Activated T-helper 1 cell treated with anti-CD3 and anti-CD28 coated beads, Interleukin-2, amount 50 U/mL, for 16 hours (primary cell): ENCODE measurements at regions not wholly inside any gene's neighbourhood (a gene's known extent, or its start where the extent isn't known, plus 50 kb on each side); places are given as distances from the start of the nearest gene placed in this dataset.

ENCODE experiments used
- DNase-seq, 2 donors: peaks; one replicate each; pipeline ENCODE4 v3.0.0-alpha.2; 2020; ENCODE audit warnings: low read depth in 1 of 2, low spot score in 1 of 2

DNA sequence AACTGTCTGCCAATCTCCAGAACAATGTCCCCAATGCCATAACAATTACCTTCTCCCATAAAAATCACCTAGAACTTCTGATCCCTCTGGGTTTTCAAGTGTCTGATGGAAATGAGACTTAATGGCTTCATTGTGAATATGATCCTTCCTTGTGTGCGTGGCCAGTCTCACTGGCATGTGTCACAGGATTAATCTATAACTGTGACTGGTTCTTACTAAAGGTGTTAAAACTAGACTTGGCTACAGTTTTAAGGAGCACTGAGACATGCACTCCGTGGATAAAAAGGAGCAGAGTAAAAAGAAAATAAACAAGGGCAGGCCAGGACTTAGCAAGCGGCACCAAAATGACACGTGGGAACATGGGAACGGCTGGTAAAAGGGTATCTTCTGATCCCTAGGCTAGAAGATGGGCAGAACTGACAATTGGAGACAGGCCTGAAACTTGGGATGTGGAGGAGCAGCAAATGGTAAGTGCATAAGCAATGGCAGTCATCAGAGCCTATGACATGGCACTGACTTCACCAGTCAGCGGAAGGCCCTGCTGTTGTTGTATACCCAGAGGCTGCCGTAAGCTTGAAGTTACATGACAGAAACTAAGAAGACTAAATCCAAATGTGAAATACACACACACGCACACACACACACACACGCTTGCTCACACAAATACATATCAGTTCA lies 256.6 kb upstream of the NOCT start:
- DNase-seq = no peak

- DNase-seq = no peak
These were observed 257.4 kb upstream of the NOCT start for GRCh38 chr4:138758196-138758595.

DNA sequence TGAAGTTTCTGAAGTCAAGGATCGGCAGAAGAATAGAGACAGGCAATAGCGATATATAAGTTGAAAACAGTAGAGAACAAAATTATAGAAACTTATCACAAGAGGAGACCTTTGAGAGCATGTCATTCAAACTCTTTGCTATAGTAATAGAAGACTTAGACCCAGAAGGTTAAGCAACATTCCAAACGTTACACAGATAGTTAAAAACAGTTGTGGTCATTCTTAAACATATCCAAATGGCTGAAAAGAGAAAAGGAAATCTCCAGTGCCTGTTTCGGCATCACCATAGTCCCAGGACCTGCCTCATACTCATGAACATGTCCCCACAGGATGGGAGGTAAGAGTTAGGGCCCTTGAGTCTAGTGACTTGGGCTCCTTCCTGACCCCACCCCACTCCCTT lies 258.1 kb upstream of the NOCT start:
- no peak for DNase-seq

- DNase-seq = no peak
These were observed 259.1 kb upstream of the NOCT start for GRCh38 chr4:138756519-138756918.

DNA sequence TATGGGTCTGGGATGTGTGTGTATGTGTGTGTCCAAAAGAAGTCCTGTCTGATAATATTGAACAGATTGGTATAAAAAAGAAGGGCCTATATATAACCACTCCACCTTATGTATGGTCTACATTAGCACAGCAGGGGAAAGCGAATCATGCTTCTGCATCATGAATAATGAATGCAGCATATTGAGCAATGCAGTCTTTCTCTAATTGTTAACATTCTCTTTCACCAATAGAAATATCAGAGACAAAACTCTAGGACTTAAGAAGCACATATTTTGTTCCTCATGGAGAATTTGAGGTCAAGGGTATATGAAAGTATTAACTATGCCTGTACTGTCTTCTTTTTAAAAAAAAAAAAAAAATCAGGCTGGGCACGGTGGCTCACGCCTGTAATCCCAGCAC lies 264.3 kb upstream of the NOCT start:
- DNase-seq = no peak

- DNase-seq = no peak
These were observed 266.3 kb upstream of the NOCT start for GRCh38 chr4:138749303-138749702.

- DNase-seq = no peak
These were observed 273.7 kb upstream of the NOCT start for GRCh38 chr4:138741766-138742377.

- DNase-seq = no peak
These were observed 274.5 kb upstream of the NOCT start for GRCh38 chr4:138740816-138741745.

DNA sequence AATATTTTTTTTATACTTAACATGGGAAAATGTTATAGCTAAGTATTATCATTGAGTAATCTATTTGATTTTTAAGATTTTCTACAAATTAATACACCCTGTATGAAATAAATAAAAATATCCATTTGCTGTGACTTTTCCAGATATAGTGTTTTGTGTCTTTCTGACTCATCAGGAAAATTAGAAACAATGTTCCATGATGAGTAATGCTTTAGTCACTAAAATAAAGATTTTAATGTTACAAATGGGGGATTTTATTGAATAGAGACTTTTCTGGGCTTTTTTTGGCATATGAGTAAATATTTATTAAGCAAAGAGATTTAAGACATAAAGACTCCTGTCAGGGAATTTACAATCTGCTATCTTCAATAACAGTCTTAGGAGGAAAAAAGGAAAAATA lies 279.2 kb upstream of the NOCT start:
- DNase-seq = no peak

GRCh38 chr4:138734746-138735145 lies 280.8 kb upstream of the NOCT start:
- no peak for DNase-seq

GRCh38 chr4:138728566-138728965 lies 287.0 kb upstream of the NOCT start:
- no peak for DNase-seq

- DNase-seq = no peak
These were observed 287.9 kb upstream of the NOCT start for GRCh38 chr4:138727731-138728130.

GRCh38 chr4:138724530-138724929 lies 291.1 kb upstream of the NOCT start:
- DNase-seq = no peak

GRCh38 chr4:138716559-138717335 lies 298.8 kb upstream of the NOCT start:
- DNase-seq = no peak

GRCh38 chr4:138710297-138710696 lies 305.3 kb upstream of the NOCT start:
- DNase-seq = no peak

- no peak for DNase-seq
These were observed 305.7 kb upstream of the NOCT start for GRCh38 chr4:138709859-138710258.

GRCh38 chr4:138707746-138708677 lies 307.6 kb upstream of the NOCT start:
- no peak for DNase-seq

- no peak for DNase-seq
These were observed 309.4 kb upstream of the NOCT start for GRCh38 chr4:138706201-138706600.

DNA sequence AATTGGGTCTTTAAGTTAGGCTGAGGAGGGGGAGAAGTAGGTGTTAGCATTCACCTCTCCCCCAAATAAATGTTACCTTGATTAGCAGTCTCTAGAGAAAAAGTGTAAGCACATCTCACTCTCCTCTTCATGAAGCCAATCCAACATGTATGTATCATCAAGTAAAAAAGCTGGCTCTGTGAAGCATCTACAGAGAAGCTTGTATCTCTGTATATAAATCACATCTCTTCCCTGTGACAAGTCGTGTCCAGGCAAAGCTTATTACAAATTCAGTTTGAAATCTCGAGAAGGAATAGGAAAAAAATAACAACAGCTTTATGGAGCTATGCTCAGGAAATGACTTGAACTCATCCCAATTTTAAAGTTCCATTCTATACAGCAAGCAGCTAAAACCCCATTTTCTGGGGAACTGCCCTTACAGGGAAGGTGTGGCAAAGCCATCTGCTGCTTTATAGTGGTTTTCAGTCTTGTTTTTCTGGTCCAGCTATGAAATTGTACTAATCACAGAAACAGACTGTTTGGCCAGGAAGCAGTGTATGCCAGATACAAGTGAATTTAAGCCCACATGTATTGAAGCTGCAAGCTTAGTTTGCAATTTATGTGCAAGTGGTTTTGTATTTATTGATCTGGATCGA lies 313.3 kb upstream of the NOCT start:
- no peak for DNase-seq

- no peak for DNase-seq
These were observed 316.9 kb upstream of the NOCT start for GRCh38 chr4:138698641-138699040.
